Uterus (tissue), 3 donors: ENCODE measurements at regions not wholly inside any gene's neighbourhood (a gene's known extent, or its start where the extent isn't known, plus 50 kb on each side); places are given as distances from the start of the nearest gene placed in this dataset.

Experiments used
- DNase-seq, 2 donors: peaks; one replicate each; pipeline ENCODE4 v3.0.0-alpha.2; 2019 to 2020
- H3K27ac ChIP-seq, 2 donors: fragments of 200-600 bp; sonication (generic); 1 replicate in 1 of 2; 2 replicates in 1 of 2; pipeline ENCODE4 v1.5.1; 2016 to 2018
- H3K27me3 ChIP-seq, 2 donors: fragments of 200-600 bp; sonication (generic); one replicate each; pipeline ENCODE4 v1.5.1; 2018 to 2019; ENCODE audit warnings: control low read depth in 1 of 2
- H3K36me3 ChIP-seq, 2 donors: fragments of 200-600 bp; sonication (generic); one replicate each; pipeline ENCODE4 v1.5.1; 2019; ENCODE audit warnings: control low read depth in 1 of 2
- H3K4me1 ChIP-seq, 2 donors: fragments of 200-600 bp; sonication (generic); one replicate each; pipeline ENCODE4 v1.5.1; 2018 to 2019; ENCODE audit warnings: control low read depth in 1 of 2
- H3K4me3 ChIP-seq, 2 donors: fragments of 200-600 bp; sonication (generic); 1 replicate in 1 of 2; 2 replicates in 1 of 2; pipeline ENCODE4 v1.5.1; 2018 to 2019; ENCODE audit warnings: mild to moderate bottlenecking in 1 of 2
- H3K9me3 ChIP-seq, 2 donors: fragments of 200-600 bp; sonication (generic); one replicate each; pipeline ENCODE4 v1.5.1; 2019; ENCODE audit warnings: control low read depth in 1 of 2
- POLR2A ChIP-seq, 2 donors: fragments of 450-650 bp; IDR thresholded peaks; one replicate each; pipeline ENCODE4 v1.6.1; 2016; ENCODE audit warnings: antibody characterized with exemption in 2 of 2, mild to moderate bottlenecking in 1 of 2, moderate library complexity in 1 of 2
- intact Hi-C: fragments of 100-400 bp; cut with DNase I; formaldehyde crosslinking; loops from one replicate; pipeline ENCODE4 v1.15.1; 2023; ENCODE audit warnings: low total_unique reads
- TF ChIP-seq, protein P1 (sequence below), 4 experiments: fragments of 200-600 bp in 2 of 4; fragments of 450-650 bp in 2 of 4; sonication (generic) in 2 of 4; IDR thresholded peaks; one replicate each; pipeline ENCODE4 v1.5.1; 2016 to 2019; ENCODE audit warnings: antibody characterized with exemption in 4 of 4, mild to moderate bottlenecking in 2 of 4, moderate library complexity in 1 of 4
- donor health status: DM: yes; HTN: yes; CAD: no.

DNA sequence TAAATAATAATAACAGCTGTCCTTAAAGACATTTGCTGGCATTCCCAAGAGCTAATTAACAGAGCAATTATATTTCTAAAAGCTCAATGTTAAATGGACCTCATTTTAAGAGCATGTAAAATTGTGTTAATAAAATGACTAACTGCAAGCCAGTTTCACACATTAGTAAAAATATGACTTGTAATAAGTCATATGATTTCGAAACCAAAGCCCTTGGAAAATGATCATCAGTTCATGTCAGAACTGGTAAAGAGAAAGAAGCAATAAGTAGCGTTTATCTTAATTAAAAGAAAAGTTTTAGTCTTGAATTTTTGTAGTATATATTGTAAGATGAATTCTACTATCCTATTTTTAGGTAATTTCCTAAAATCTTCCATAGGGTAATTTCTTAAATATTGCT, 310.7 kb downstream of the CNTN3 start:
- Histone ChIP-seq H3K27ac (no peak overlapping the region), H3K9me3 (no peaks in the 10 kb centered on the region), H3K4me1 (no peaks in the 10 kb centered on the region), H3K4me3 (no peak overlapping the region), H3K27me3 (no peaks in the 10 kb centered on the region), H3K36me3 (no peaks in the 10 kb centered on the region)
- DNase-seq = no peak
- intact Hi-C loops = no loop called here
- no peak for TF ChIP-seq POLR2A (IDR thresholded peaks at IDR 0.05)

DNA sequence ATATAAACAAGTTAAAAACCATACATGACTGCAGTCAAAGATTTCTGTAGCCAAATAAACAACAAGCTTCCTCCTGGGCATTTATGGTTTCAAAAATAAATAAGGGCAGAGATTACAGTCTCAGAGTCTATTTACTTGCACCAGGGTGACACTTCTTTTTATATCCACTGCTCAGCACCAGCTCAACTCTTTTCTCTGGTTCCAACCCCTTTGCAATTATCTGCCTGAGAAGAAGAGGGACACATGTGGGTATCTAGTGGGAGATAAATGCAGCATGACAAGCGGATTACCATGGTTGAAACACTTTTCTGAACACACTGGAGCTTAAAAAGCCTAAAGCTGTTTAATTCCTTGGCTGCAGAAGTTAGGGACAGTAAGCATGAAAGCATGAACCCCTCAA, 311.5 kb downstream of the CNTN3 start:
- DNase-seq = no peak
- H3K27me3 ChIP-seq = no peaks in the 10 kb centered on the region
- no peak overlapping the region for H3K4me3 ChIP-seq
- H3K27ac ChIP-seq = no peak overlapping the region
- H3K36me3 ChIP-seq = no peaks in the 10 kb centered on the region
- H3K9me3 ChIP-seq = no peaks in the 10 kb centered on the region
- intact Hi-C loops = no loop called here
- no peak for TF ChIP-seq POLR2A (IDR thresholded peaks at IDR 0.05)
- TF ChIP-seq, protein P1, sequence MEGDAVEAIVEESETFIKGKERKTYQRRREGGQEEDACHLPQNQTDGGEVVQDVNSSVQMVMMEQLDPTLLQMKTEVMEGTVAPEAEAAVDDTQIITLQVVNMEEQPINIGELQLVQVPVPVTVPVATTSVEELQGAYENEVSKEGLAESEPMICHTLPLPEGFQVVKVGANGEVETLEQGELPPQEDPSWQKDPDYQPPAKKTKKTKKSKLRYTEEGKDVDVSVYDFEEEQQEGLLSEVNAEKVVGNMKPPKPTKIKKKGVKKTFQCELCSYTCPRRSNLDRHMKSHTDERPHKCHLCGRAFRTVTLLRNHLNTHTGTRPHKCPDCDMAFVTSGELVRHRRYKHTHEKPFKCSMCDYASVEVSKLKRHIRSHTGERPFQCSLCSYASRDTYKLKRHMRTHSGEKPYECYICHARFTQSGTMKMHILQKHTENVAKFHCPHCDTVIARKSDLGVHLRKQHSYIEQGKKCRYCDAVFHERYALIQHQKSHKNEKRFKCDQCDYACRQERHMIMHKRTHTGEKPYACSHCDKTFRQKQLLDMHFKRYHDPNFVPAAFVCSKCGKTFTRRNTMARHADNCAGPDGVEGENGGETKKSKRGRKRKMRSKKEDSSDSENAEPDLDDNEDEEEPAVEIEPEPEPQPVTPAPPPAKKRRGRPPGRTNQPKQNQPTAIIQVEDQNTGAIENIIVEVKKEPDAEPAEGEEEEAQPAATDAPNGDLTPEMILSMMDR (IDR thresholded peaks at IDR 0.05) = no peak
- no peaks in the 10 kb centered on the region for H3K4me1 ChIP-seq

DNA sequence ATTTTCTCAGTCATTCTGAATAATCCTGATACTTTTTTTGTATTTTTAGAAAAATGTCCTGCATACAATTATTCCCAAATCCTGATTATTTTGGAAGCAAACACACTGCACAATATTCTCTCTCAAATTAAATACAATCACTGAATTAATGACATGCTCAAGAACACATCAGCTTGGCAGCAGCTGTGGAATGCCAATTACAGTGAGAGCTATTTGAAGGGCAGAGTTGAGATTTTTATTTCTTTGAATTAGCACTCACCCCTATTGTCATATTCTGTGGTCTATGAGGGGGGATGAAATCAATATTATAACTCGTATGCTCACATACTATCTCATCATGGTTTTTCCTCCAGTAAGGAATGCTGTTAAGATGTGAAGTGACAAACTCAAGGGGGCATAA, 312.2 kb downstream of the CNTN3 start:
- intact Hi-C loops = no loop called here
- TF ChIP-seq POLR2A (IDR thresholded peaks at IDR 0.05) = no peak
- TF ChIP-seq, protein P1 (IDR thresholded peaks at IDR 0.05) = no peak

DNA sequence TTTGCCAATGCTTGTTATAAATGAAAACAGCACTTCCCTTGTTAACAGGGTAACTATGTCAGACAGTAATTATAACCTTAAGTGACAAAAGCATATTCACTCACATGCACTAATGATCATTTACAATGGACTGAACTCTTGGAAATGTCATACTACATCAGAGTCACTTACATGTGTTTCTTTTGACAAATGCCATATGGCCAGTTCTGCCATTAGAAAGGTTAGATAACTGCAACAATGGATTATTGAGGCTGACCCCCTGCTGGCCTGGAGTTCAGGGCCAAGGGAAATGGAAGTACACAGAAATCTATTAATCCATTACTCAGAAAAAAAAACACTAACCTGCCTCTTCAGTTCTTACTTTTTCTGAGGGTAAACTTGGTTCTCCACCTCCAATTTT, 313.4 kb downstream of the CNTN3 start:
- H3K9me3 ChIP-seq = no peaks in the 10 kb centered on the region
- H3K27ac ChIP-seq = no peak overlapping the region
- no peaks in the 10 kb centered on the region for H3K4me1 ChIP-seq
- intact Hi-C loops = no loop called here
- H3K36me3 ChIP-seq = no peaks in the 10 kb centered on the region
- H3K27me3 ChIP-seq = no peaks in the 10 kb centered on the region
- H3K4me3 ChIP-seq = no peak overlapping the region
- TF ChIP-seq POLR2A (IDR thresholded peaks at IDR 0.05) = no peak
- no peak for DNase-seq

More for the DNA sequence above, 312.2 kb downstream of the CNTN3 start:
- Histone ChIP-seq H3K4me1 (no peaks in the 10 kb centered on the region), H3K36me3 (no peaks in the 10 kb centered on the region), H3K4me3 (no peak overlapping the region), H3K9me3 (no peaks in the 10 kb centered on the region), H3K27ac (no peak overlapping the region), H3K27me3 (no peaks in the 10 kb centered on the region)
- DNase-seq = no peak

DNA sequence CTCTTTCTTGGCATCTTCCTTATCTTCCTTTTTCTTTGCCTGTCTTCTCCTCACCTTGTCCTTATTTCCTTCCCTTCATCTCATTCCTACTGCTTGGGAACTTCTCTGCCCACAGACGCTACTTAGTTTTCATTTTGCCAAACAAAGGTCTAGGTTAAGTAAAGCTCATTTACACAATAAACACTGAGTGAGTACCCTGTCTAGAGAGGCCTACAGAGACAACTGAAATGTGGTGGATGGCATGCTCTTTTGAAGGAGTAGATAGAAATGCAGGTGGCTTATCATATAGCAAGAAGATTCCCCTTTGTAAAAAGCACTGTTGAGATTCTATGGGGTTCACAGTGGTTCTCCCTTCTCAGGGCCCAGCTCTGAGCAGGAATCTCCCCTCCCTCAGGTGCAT, 319.0 kb downstream of the CNTN3 start:
- Histone ChIP-seq H3K27ac (no peak overlapping the region), H3K4me3 (no peak overlapping the region), H3K36me3 (no peaks in the 10 kb centered on the region), H3K4me1 (no peaks in the 10 kb centered on the region), H3K9me3 (no peaks in the 10 kb centered on the region), H3K27me3 (no peaks in the 10 kb centered on the region)
- intact Hi-C loops = no loop called here
- TF ChIP-seq POLR2A (IDR thresholded peaks at IDR 0.05) = no peak
- TF ChIP-seq, protein P1 (IDR thresholded peaks at IDR 0.05) = no peak
- no peak for DNase-seq

DNA sequence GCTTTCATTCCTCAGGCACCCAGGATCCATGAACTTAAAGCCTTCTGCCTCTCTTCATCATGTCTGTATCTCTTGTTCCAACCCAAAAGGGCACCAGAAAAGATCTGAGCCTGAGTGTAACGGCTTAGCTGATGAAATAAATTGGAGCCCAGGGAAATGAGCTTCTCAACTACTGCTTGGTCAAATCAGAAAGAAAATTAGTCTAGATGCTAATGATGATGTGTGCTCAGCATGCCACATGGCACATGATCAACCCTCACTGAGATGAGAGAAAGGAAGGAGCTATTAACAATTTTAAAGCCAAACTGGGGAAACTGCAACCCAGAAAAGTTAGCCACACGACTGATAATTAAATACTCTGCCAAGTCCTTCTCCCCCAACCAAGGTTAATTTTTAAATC, 325.7 kb downstream of the CNTN3 start:
- Histone ChIP-seq H3K27ac (no peak overlapping the region), H3K4me1 (no peaks in the 10 kb centered on the region), H3K9me3 (no peaks in the 10 kb centered on the region), H3K4me3 (no peak overlapping the region), H3K27me3 (no peaks in the 10 kb centered on the region), H3K36me3 (no peaks in the 10 kb centered on the region)
- TF ChIP-seq, protein P1 (IDR thresholded peaks at IDR 0.05) = no peak
- no peak for TF ChIP-seq POLR2A (IDR thresholded peaks at IDR 0.05)
- intact Hi-C loops = no loop called here
- DNase-seq = no peak
